ENCODE measurements at regions not wholly inside any gene's neighbourhood (a gene's known extent, or its start where the extent isn't known, plus 50 kb on each side); places are given as distances from the start of the nearest gene placed in this dataset.

DNA sequence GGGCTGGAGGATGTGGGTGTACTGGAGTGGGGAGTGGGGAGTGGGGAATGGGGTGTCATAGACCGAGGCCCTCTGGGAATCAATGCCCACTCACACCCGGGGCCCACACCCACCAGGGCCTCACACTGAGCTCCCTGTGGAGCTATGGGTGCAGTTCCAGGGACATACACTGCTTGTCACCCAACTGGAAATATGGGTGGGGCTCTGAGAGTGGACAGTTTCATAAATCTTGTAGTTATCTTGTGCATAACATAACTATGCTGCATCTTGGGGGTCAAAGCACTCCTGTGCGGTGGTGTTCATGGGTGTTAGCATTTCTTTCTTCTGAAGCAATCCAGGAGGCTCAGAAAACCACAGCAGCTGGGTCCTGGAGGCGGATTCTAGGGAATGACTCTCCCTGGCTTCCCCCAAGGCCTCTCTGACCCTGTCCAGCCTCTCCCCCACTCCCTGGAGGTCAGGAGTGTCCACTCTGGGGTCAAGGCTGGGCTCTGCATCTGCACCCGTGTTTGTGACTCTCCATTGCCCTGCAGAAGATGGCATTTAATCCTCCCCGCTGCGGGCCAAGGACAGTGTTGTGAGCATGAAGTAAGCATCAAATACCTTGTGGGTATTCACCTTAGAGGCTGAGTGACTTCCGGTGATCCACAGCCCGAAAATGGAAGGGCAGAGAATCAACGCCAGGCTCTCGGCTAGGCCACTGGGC is 172.5 kb downstream of the CTTN start:
- DNase-seq (ENCODE audit: low read depth, low spot score): no peak

DNA sequence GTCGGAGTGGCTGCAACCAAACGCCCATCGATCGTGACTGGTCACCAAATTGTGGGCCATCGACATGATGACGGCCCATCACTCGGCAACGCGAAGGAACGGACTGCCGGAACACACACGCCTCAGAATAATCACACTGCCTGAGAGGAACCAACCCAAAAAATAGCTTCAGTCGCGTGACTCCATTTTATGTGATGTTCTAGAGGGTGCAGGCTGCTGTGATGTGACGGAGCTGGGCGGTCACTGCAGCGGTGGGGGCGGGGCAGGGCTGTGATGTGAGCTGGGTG is 174.6 kb downstream of the CTTN start:
- DNase-seq (ENCODE audit: low read depth, low spot score): no peak

DNA sequence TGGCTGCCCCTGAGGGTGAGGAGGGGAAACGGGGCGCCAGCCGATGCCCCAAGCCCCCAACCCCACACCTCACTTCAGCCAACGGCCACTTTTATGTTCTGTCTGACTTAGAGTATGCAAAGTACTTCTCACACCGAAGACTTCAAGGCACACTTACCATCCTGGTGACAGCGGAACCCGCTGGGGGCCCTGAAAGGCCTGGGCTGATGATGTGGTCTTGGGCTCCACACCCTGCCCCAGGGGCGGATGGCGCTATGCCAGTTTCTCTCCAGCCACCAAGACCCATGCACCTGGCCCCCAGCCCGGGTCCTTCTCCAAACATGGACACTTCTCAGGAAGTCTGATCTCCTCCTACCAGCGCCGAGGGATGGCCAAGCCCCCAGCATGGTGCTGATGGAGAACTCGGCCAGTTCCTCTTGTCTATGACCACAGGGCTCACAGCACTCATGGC is 175.4 kb downstream of the CTTN start:
- no peak for DNase-seq (ENCODE audit: low read depth, low spot score)

DNA sequence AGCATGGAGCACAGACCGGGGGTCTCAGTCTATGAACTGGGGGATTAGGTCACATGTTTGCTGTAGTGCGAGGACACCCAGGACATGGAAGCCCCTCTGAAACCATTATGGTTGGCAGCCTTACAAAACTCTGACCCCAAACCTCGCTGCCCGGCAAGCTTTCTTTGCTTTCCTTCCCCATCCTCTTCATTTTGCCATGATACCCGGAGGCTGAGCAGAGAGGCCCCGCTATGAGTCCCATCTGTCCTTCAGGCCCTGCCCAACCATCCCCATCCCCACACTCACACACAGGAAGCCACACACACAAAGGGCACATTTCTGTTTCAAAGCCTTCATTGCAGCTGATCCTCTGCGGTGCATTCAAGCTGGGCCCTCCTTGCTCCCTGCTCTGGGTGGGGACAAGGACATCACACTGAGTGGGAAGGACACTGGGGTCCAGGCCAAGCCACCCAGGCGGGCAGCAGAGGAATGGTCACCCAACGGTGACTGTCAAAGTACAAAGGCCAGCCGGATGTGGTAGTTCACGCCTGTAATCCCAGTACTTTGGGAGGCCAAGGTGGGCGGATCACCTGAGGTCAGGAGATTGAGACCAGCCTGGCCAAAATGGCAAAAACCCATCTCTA is 176.5 kb downstream of the CTTN start:
- DNase-seq (ENCODE audit: low read depth, low spot score): no peak

DNA sequence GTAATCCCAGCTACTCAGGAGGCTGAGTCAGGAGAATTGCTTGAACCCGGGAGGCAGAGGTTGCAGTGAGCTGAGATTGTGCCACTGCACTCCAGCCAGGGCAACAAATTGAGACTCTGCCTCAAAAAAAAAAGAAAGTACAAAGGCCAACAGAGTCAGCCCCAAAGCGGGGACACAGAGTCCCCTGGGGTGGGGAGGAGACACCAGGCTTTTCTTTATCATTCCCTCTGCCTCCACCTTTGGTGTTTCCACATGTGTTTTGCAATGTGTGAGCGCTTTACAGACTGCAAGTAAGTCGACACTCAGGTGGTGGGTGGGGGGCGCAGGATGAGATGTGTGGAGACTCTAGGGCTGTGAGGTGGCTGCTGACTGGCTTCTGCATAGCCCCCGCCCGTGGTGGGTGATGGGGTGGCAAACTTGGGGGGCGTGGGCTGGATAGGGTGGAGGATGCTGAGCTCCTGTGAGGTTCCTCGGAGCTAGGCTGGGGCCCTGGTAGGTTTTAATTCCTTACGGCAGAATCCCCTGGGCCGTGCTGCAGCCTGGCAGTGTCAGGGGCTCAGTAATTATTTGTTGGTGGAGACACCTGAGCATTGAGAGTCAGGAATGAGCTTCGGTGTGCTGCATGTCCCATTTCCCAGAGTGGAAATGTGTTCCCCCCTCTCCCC is 177.2 kb downstream of the CTTN start:
- no peak for DNase-seq (ENCODE audit: low read depth, low spot score)

DNA sequence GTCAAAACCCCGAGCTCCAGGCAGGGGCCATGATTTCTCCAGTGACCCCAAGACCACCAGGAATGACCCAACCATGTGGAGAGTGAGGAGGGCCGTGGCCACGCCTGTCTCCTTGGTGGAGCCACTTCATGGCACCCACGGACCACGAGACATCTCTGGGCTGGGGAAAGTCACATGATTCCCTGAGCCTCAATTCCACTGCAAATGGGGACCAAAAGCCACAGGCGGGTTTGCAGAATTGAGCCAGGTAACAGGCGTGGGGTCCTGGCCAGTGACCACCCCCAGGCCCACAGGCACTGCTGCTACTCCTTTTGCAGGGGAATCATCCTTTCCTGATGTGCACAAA is 178.9 kb downstream of the CTTN start:
- no peak for DNase-seq (ENCODE audit: low read depth, low spot score)

DNA sequence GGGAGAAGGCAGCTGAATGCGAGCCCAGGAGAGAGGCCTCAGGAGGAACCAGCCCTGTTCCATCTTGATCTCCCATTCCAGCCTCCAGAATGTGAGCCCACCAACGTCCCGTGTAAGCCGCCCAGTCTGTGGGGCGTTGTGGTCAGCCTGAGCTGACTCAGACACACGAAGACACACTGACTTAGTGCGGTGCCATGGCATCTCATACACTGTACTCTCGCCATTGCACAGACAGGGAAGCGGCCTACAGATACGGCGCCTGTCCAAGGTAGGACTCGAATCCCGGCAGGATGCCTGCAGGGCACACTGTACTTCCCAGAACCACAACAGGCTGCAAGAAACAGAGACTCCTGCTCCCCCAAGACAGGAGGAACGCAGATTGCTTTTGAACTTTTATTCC is 179.6 kb downstream of the CTTN start:
- DNase-seq (ENCODE audit: low read depth, low spot score): no peak

DNA sequence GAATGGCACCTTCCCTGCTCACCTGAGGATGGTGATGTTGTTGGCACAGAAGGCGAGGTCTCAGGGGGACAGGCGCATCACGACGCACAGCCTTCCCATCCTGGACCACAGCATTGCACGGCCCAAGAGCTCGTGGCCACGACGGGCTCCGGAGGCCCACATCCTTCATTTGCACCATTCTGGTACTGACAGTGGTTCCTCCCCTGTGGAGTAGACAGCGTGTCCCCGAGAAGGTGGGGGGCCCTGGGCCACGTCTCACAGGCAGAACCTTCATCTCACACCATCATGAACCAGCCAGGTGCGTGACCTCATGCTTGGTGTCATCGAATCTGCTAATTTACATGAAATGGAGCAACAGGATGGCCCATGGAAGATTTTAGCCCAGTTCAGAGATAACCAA is 180.0 kb downstream of the CTTN start:
- no peak for DNase-seq (ENCODE audit: low read depth, low spot score)

DNA sequence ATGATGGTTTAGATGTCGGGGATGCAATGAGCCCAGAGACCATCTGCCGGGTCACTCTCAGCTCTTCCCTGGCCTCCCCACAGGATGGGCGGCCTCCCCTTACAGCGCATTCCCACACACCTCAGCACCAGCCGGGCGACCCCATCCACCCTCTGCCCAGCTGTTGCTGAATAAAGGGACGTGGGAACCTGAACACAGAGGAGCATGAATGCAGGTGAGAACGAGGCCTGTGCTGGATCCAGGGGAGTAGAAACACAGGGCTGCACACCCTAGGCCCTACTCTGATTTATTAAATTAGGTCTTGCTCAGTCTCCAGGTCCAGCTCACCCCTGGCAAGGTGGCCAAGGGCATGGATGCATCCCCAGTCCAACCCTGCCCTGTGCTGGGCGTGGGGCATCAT is 180.5 kb downstream of the CTTN start:
- no peak for DNase-seq (ENCODE audit: low read depth, low spot score)

DNA sequence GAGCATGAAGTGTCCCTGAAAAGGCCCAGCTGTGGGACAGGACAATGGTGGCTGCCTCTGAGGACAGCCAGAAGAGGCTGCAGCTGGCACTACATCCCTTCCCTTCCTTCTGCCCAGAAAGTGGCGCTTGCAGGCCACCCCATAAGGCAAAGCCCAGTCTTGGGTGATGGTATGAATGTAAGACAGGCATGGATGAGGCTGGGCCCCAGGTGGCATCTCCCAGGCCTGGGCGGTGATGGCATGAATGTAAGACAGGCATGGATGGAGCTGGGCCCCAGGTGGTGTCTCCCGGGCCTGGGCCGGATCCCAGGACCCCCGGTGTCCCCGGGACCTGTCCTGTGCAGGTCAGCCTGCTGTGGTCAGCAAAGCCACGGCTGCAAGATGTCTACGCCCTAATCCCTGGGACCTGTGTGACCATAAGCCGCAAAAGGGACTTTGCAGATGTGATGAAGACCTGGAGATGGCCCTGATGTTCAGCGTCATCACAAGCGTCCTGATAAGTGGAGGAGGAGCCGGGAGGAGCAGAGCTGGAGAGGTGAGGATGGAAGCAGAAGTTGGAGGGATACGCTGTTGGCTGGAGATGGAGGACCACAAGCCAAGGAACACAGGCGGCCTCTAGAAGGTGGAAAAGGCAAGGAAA is 181.1 kb downstream of the CTTN start:
- DNase-seq (ENCODE audit: low read depth, low spot score): no peak

DNA sequence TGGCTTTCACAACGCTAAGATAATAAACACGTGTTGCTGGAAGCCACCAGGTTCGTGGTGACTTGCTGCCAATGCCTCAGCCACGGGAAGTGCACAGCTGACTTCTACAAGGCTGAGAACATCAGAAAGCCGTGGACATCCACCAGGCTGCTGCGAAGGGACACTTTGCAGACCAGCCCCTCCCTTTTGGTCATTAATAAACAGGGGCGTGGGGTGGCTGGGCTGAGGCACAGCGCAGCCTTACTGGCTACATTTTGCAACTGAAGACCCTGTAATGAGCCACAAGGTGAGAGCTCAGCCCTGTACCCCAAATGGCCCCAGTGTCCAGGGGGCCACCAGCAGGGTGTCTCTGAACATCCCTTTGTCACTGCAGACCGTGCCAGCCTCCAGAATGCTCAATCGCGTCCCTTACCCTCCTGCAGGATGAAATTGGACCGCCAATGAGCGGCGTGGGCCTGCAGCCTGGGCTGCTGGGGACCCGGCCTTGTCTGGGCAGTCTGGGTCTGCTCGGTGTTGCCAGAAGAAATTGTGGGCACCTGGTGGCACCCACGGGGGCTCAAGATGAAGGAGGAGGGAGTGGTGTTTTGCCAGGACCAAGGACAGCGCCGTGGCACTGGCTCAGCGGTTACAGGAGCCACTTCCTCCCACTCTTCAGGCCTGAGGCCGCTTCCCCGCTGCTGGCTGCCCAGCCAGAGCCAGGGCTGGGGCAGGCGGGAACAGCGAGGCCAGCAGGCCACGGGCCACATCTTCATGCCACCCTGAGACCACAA is 181.9 kb downstream of the CTTN start:
- DNase-seq (ENCODE audit: low read depth, low spot score): no peak

DNA sequence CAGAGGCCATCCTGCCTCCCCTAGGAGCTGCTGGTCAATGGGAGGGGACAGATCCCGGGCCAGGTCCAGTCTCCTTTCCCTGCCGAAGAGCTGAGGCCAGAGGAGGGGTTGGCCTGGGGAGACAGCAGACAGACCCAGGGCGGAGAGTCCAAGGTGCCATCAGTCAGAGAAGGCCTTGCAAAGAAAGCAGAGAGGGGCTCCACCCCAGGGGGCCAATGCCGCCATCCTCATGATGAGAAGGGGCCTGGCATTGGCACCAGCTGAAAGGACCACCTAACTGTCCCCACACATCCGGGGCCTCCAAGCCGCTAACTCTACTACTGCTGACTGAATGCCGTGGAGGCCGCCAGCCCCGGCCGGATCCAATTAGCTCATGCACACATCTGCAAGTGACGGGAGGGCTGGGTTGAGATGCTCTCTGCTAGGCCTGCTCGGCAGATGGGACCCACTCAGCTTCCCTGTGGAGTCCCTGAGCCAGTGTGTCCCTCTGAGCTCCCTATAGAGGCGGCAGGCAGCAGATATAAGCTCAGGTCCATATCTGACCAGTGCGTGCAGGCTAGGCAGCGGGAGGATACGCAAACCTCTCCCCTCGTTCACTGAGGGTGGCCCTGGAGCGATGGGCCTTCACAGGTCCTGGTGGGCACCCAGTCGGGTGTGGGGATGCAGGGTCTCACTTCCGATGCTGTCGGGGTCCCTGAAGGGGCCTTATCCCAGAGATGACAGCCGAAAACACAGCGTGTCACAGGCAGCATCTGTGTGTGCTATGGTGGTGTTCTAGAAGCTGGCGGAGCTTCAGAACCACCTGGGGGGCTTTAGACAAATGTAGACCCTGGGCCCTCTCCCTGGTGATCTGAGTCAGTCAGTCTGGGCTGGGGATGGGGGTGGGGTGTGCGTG is 183.9 kb downstream of the CTTN start:
- no peak for DNase-seq (ENCODE audit: low read depth, low spot score)

DNA sequence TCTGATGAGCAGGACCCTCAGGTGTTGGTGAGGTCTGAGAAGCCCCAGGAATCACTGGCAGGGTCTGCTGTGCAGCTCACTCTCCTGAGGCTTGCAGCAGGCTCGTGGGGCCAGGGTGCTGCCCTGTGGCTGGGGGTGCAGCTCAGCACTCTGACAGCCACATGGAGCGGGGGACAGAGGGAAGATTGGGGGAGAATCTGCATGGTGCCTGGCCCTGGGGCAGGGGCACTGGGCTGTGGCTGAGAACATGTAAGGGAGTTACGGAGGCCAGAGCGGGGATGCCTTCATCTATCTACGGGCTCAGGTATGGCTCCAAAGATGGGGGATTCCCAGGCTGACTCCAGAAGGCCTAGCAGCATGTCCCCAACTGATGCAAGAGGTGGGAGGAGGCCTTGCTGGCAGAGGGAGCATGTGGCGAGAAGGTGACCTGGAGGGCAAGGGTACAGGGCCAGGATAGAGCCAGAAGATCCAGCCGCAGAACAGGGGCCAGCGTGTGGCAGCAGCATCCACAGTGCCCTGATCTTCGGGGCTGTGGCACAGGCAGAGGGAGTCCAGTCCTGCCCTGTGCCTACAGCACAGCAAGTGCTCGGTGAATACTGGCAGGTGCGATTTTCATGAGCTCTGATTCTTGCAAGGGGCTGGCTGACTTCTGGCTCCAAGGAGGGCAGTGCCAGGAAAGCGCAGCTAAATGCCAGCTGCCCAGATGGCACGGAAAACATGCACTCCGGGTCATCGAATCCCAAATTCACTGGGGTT is 184.7 kb downstream of the CTTN start:
- DNase-seq (ENCODE audit: low read depth, low spot score): no peak

DNA sequence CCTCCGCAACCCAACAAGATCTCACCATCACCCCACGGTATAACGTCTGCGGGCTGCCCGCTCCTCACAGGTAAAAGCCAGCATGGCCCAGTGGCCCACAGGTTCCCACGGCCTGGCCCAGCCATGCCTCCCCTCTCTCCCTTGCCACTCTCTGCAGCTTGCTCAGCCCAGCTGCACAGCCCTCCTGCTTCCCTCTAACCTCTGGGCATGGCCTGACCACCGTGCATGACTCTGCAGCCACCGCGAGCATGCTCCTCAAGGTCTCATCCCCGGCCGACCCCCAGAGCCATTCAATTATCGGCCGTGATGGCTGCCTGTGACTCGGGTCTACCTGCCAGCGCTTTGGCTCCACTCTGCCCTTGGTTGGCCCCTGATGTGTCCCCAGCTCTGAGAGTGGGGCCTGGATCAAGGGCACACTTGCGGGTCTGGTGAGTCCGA is 185.5 kb downstream of the CTTN start:
- DNase-seq (ENCODE audit: low read depth, low spot score): no peak

DNA sequence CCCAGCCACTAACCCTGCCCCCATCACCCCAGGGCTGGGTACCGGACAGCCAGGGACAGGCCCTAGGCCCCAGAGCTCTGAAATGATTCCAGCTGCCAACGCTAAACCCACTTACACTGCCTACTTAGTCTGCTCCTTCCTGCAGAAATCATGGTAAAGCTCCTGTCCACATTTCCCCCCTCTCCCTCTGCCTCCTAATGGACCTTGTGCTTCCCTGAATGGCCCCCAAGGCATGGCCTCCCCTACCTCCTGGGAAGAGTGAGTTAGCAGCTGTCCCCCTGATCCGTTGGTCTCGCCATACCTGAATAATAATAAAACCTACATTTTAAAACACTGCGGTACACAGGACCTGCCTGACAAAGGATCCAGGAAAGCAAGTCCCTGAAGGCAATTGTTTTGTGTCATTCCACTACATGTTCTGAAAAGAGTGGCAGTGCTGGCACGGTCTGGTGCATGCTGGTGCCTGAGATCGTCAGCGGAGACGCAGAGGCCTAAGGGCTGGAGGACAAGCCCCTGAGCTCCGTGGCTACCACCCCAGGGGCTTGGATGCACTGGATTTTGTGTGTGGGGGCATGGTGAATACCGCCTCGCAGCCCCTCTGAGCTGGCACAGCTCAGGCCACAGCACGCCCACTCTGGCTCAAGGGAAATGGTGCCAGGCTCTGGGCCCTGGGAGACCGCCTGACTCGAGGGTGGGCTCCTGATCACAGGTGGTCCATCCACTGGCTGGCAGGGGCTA is 186.3 kb downstream of the CTTN start:
- DNase-seq (ENCODE audit: low read depth, low spot score): no peak

DNA sequence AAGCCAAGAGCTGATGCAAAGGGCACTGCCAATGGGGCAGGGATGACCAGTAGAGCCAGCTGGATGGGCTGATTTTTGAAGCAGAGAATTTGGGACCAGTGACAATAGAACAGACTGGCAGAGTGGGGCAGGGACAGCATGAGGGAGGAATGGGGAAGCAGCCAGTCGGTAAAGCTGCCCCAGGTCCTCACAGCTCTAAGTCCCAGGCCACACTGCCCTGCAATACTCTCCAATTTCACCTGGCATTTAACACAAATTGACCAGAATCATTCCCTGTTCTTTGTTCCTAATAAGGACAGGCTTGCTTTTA is 186.9 kb downstream of the CTTN start:
- no peak for DNase-seq (ENCODE audit: low read depth, low spot score)

DNA sequence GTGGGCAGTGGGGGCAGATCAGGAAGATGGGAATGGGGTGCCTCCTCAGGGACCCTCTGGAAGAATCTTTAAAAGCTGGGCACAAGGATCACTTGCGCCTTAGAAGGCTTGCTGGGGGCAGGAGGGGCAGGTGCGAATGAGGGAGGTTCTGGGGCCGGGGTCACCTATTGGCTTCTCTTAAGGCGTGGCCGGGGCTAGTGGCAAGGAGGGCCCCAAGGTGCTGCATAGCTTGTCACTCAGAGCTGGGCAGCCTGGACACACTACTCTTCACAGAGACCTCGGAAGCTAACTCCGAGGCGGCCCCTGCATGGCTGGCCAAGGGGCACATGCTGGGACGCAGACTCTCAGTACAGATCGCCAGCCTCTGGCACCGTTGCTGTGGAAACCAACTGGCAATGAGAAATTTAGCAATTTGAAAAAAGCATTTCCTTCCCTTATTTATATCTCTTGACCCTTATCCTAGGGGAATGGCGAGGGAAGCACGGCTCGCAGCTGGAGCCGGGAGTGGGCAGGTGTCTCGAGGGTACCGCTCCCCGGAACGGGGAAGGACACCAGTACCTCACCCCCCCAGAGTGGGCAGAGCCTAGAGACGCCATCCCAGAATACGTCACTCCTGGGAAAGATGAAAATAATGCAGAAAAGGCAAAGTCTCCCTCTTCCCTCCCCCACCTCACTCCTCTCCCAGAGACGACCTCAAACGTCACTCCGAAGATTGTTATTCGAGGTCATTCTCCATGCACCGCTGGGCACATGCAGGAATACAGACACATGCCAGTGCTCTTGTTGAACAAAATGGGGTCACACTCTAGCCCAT is 188.1 kb downstream of the CTTN start:
- no peak for DNase-seq (ENCODE audit: low read depth, low spot score)

DNA sequence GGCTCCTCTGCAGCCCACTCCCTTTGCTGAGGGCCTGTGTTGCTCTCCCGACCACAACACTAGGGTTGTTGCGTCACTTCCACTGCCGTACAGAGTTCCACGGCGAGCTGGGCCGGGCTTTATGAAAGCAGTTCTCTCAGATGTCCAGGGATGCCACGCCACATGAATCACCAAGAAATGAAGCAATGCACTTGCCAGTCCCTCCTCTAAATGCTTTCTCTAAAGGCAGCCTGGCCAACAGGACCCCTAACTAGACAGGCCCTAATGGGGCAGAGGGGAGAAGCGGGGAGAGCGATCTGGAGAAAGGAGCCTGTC is 188.7 kb downstream of the CTTN start:
- DNase-seq (ENCODE audit: low read depth, low spot score): no peak

DNA sequence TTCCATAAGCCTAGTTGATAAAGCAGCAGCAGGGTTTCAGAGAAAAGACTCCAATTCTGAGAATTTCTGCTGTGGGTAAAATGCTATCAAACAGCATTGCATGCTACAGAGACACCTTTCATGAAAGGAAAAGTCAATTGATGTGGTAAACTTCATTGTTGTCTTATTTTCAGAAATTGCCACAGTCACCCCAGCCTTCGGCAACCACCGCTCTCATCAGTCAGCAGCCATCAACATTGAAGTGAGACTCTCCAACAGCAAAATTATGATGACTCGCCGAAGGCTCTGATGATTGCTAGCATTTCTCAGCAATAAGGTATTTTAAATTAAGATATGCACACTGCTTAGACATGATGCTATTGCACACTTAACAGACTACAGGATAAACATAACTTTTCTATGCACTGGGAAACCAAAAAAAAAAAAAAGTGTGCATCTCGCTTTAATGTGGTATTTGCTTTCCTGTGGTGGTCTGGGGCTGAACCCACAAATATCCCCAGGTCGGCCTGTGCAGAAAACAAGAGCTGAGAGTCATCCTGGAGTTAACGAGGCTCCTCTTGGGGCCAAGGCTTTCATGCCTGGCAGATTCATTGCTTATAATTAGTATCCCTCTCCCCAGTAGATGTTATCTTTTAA is 192.1 kb downstream of the CTTN start:
- no peak for DNase-seq (ENCODE audit: low read depth, low spot score)
